T-cell (primary cell): ENCODE measurements at regions not wholly inside any gene's neighbourhood (a gene's known extent, or its start where the extent isn't known, plus 50 kb on each side); places are given as distances from the start of the nearest gene placed in this dataset.

Source experiments
- ATAC-seq, 4 experiments: fragments of 200-7000 bp in 3 of 4; fragments of 150-1000 bp in 1 of 4; cut with Tn5 transposase; replicated peaks in 1 of 4; 1 replicate in 3 of 4; 2 replicates in 1 of 4; pipeline ENCODE4 v1.10.0; 2021; ENCODE audit warnings: moderate library complexity in 3 of 4, mild to moderate bottlenecking in 2 of 4, moderate number of reproducible peaks in 1 of 4
- CTCF ChIA-PET, 2 donors: fragments of 300-600 bp; sonication (Branson Sonifier 250); formaldehyde crosslinking; loops; one replicate each; lab custom pipeline; 2022; ENCODE audit warnings: antibody characterized with exemption in 2 of 2; lab: Charles Lee
- POLR2A ChIA-PET, 2 donors: fragments of 300-600 bp; sonication (Branson Sonifier 250); formaldehyde crosslinking; loops; one replicate each; lab custom pipeline; 2022; ENCODE audit warnings: antibody characterized with exemption in 2 of 2; lab: Charles Lee
- DNase-seq, 35 experiments: peaks; one replicate each; pipeline versions ENCODE4 v3.0.0 to v3.0.0-alpha.2; 2013 to 2023
- H3K27ac ChIP-seq: one replicate; pipeline ENCODE4 v1.5.1; 2013; ENCODE audit warnings: low read length
- H3K27me3 ChIP-seq, 2 experiments: replicated peaks in 1 of 2; 1 replicate in 1 of 2; 2 replicates in 1 of 2; pipeline versions ENCODE4 v1.6.1 to v1.7.0; 2013; ENCODE audit warnings: low read length in 1 of 2, mixed read lengths in 1 of 2; ENCODE audit not compliant: control insufficient read depth in 2 of 2, insufficient read depth in 2 of 2; ENCODE audit errors: extremely low read depth in 1 of 2
- H3K36me3 ChIP-seq, 2 donors: 1 replicate in 1 of 2; 2 replicates in 1 of 2; pipeline versions ENCODE4 v1.6.1 to v1.7.0; 2013; ENCODE audit warnings: low read length in 1 of 2; ENCODE audit not compliant: control insufficient read depth in 2 of 2, insufficient read depth in 1 of 2; ENCODE audit errors: extremely low read depth in 1 of 2
- H3K4me1 ChIP-seq, 2 experiments: 1 replicate in 1 of 2; 2 replicates in 1 of 2; pipeline versions ENCODE4 v1.6.1 to v1.7.0; 2013; ENCODE audit warnings: low read length in 2 of 2, mixed read lengths in 1 of 2; ENCODE audit not compliant: insufficient read depth in 2 of 2, control insufficient read depth in 1 of 2; ENCODE audit errors: extremely low read depth in 1 of 2
- H3K4me3 ChIP-seq, 2 donors: 1 replicate in 1 of 2; 2 replicates in 1 of 2; pipeline versions ENCODE4 v1.5.1 to v1.7.0; 2013; ENCODE audit warnings: mild to moderate bottlenecking in 2 of 2, low read length in 1 of 2, moderate library complexity in 1 of 2; ENCODE audit not compliant: control insufficient read depth in 1 of 2; ENCODE audit errors: extremely low read depth in 1 of 2
- H3K9me3 ChIP-seq: 2 replicates; pipeline ENCODE4 v1.7.0; 2013
- H3K27ac Mint-ChIP-seq, 2 donors: one replicate each; pipeline ENCODE4 v1.8.0; 2020 to 2021; ENCODE audit warnings: mild to moderate bottlenecking in 2 of 2, mixed read lengths in 2 of 2
- H3K27me3 Mint-ChIP-seq, 2 donors: one replicate each; pipeline ENCODE4 v1.8.0; 2021 to 2022; ENCODE audit warnings: mixed read lengths in 2 of 2
- H3K36me3 Mint-ChIP-seq: one replicate; pipeline ENCODE4 v1.8.0; 2021; ENCODE audit warnings: mixed read lengths
- H3K4me1 Mint-ChIP-seq, 3 donors: one replicate each; pipeline ENCODE4 v1.8.0; 2020 to 2022; ENCODE audit warnings: mixed read lengths in 3 of 3, mild to moderate bottlenecking in 1 of 3
- H3K4me3 Mint-ChIP-seq, 3 donors: one replicate each; pipeline ENCODE4 v1.8.0; 2020 to 2022; ENCODE audit warnings: mild to moderate bottlenecking in 3 of 3, mixed read lengths in 3 of 3, moderate library complexity in 3 of 3
- H3K9me3 Mint-ChIP-seq, 3 donors: one replicate each; pipeline ENCODE4 v1.8.0; 2020 to 2022; ENCODE audit warnings: mixed read lengths in 3 of 3
- WGBS: methylation state at CpG from one replicate; pipeline ENCODE4 v1.1.5; 2013; ENCODE audit warnings: missing lambda C conversion rate; ENCODE audit not compliant: insufficient coverage; 5-methylcytosine and 5-hydroxymethylcytosine counted together

GRCh38 chr20:1823450-1823844, 71.8 kb upstream of the SIRPA start:
- ATAC-seq (no peak), DNase-seq (no peak)
- ChIA-PET POLR2A (no interaction called here), CTCF (no interaction called here)
- H3K36me3 ChIP-seq = no peaks in the 10 kb centered on the region
- Mint-ChIP-seq H3K36me3 (peaks cover 16% of the 10 kb centered on the region), H3K4me1 (peaks cover 0 to 5% (median 1%) of the 10 kb centered on the region in 3 donors), H3K4me3 (no peak overlapping the region), H3K27me3 (peaks cover 32 to 35% of the 10 kb centered on the region in 2 donors), H3K27ac (no peak overlapping the region), H3K9me3 (peaks cover 11 to 31% (median 21%) of the 10 kb centered on the region in 3 donors)
- peaks cover 0 to 34% of the 10 kb centered on the region in 2 experiments for H3K27me3 ChIP-seq
- H3K9me3 ChIP-seq = no peaks in the 10 kb centered on the region
- no peak overlapping the region for H3K4me3 ChIP-seq
- H3K27ac ChIP-seq = no peak overlapping the region
- no peaks in the 10 kb centered on the region for H3K4me1 ChIP-seq
- 70% methylated on average over 5 of the region's 5 CpGs for WGBS

DNA sequence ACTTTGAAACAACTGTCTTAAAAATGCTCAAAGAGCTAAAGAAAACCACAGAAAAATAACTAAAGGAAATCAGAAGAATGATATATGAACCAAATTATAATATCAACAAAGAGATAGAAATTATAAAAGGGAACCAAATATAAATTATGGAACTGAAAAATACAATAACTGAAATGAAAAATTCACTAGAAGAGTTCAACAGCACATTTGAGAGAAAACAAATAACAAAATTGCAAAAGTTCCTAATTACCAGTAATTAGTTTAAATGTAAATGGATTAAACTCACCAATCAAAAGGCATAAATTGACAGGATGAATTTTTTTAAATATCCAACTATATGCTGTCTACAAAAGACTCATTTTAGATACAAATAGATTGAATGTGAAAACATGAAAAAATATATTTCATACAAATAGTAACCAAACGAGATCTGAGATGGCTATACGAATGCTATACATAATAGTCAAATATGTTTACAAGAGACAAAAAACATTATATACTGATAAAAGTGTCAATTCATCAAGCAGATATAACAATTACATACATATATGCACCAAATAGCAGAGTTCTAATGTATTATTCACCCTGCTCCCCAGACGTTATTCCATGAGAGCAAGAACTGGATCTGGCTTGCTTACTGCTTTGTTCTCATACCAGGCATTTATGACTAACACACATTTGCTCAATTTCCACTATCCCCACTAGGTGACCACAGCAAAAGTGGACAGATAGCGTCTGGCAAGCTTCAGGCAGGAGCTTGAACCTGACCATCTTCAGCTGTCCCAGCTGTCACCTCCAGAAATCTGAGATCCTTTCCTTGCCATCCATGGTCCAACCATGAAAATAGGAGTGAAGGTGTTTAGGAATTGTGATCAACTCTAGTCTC, 72.4 kb upstream of the SIRPA start:
- Mint-ChIP-seq H3K36me3 (peaks cover 16% of the 10 kb centered on the region), H3K27ac (no peak overlapping the region), H3K27me3 (peaks cover 34 to 38% of the 10 kb centered on the region in 2 donors), H3K4me3 (no peak overlapping the region), H3K9me3 (peaks cover 11 to 31% (median 21%) of the 10 kb centered on the region in 3 donors), H3K4me1 (peaks cover 4 to 11% (median 7%) of the 10 kb centered on the region in 3 donors)
- no peaks in the 10 kb centered on the region for H3K9me3 ChIP-seq
- WGBS = 100% methylated on average over 1 of the region's 4 CpGs
- no peak overlapping the region for H3K27ac ChIP-seq
- peaks cover 0 to 3% of the 10 kb centered on the region in 2 experiments for H3K4me1 ChIP-seq
- ATAC-seq = no peak
- H3K27me3 ChIP-seq = peaks cover 0 to 31% of the 10 kb centered on the region in 2 experiments
- H3K4me3 ChIP-seq = no peak overlapping the region
- CTCF ChIA-PET = no interaction called here
- H3K36me3 ChIP-seq = no peaks in the 10 kb centered on the region
- POLR2A ChIA-PET = no interaction called here
- DNase-seq = no peak

DNA sequence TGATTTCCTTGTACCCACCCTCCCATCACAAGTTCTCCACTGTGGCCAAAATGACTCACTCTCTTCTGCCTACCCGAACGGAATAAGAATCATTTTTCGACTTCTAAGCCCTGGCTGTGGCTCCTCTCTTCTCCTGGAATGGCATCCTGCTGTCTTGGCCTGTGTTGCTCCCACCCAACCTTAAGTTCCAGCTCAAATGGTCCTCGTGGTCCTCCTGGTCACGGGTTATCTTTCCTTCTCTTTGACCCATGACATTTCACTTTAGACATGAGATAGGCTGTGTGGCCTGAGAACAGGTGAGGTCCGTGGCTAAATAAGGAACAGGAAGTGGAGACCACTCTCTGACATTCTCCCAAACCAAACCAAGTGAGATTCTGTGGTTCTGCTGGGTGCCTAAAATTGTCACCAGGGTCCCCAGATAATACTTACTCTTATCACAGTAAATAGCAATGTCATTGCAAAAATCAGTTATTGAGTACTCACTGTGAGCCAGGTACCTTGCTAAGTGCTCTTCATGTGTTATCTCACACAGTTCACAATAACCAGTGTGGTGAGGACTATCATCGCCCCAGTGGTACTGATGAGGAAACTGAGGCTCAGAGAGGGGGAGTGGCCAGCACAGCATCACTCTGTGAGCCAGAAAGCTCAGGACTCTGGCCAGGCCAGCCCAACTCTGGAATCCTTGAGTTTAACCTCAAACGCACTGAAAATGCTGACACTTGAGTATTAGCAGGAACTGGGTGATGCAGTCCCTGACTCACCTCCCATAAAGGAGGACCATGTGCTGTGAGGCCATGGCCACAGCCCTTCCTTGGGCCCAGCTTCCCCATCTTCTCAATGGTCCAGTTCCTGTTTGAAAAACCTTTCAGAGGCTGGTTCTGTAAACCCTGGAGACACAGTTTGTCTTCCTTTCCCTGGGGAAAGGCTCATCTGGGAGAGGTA, 74.8 kb upstream of the SIRPA start:
- ATAC-seq (no peak), DNase-seq (peak in 1 of 35 experiments; percentile 30)
- WGBS = 76% methylated on average over 4 of the region's 8 CpGs
- POLR2A ChIA-PET = no interaction called here
- H3K27me3 Mint-ChIP-seq = peaks cover 44 to 48% of the 10 kb centered on the region in 2 donors
- H3K27ac Mint-ChIP-seq = no peak overlapping the region
- CTCF ChIA-PET = no interaction called here
- Histone ChIP-seq H3K4me3 (no peak overlapping the region), H3K36me3 (no peaks in the 10 kb centered on the region), H3K27me3 (peaks cover 0 to 45% of the 10 kb centered on the region in 2 experiments), H3K9me3 (no peaks in the 10 kb centered on the region), H3K27ac (no peak overlapping the region), H3K4me1 (peaks cover 5 to 14% of the 10 kb centered on the region in 2 experiments)
- H3K36me3 Mint-ChIP-seq = peaks cover 16% of the 10 kb centered on the region
- H3K4me3 Mint-ChIP-seq = no peak overlapping the region
- peaks cover 19 to 34% (median 22%) of the 10 kb centered on the region in 3 donors for H3K4me1 Mint-ChIP-seq
- H3K9me3 Mint-ChIP-seq = peaks cover 11 to 31% (median 21%) of the 10 kb centered on the region in 3 donors

DNA sequence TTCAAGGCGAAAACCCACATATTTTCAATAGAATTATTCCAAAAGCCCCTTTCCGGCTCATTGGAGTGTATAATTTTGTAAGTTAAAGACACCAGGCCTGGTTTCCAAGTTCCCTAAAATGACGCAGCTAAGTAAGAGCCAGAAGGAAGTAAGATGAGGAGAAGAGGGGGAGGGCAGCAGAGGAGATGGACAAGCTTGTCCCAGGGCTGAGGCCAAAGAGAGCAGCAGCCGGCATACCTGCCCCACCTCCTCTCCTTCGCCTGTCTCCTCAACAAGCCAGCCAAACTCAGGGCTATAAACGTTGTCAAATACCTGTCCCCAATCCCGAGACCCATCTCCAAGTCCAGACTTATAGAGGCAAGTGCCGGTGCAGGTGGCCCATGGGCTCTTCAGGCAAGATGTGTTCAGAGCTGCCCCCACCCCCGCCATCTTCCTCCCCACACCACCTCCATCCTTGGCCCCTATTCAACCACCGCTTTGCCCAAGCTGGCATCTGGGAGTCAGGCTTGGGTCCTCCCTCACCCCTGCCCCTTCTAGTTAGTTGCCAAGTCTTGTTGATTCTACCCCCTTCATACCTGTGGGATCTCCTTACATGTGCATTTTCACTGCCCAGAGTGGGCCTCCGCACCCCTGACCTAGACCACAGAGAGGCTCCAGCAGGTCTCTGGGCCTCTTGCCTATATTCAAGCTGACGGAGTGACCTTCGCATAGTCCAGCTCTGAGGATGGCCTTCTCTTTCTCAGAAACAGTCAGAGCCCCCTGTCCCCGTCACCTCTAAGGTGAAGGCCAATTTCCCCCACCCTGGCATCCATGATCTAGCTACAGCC, 75.7 kb upstream of the SIRPA start:
- H3K27ac Mint-ChIP-seq = no peak overlapping the region
- peaks cover 16% of the 10 kb centered on the region for H3K36me3 Mint-ChIP-seq
- H3K27ac ChIP-seq = no peak overlapping the region
- 88% methylated on average over 9 of the region's 14 CpGs for WGBS
- H3K4me3 ChIP-seq = no peak overlapping the region
- ChIA-PET POLR2A (no interaction called here), CTCF (no interaction called here)
- peaks cover 51 to 52% of the 10 kb centered on the region in 2 donors for H3K27me3 Mint-ChIP-seq
- H3K9me3 ChIP-seq = no peaks in the 10 kb centered on the region
- H3K36me3 ChIP-seq = no peaks in the 10 kb centered on the region
- peaks cover 0 to 45% of the 10 kb centered on the region in 2 experiments for H3K27me3 ChIP-seq
- peaks cover 19 to 34% (median 22%) of the 10 kb centered on the region in 3 donors for H3K4me1 Mint-ChIP-seq
- H3K4me3 Mint-ChIP-seq = no peak overlapping the region
- peaks cover 11 to 30% (median 21%) of the 10 kb centered on the region in 3 donors for H3K9me3 Mint-ChIP-seq
- DNase-seq = no peak
- no peak for ATAC-seq
- peaks cover 5 to 14% of the 10 kb centered on the region in 2 experiments for H3K4me1 ChIP-seq

DNA sequence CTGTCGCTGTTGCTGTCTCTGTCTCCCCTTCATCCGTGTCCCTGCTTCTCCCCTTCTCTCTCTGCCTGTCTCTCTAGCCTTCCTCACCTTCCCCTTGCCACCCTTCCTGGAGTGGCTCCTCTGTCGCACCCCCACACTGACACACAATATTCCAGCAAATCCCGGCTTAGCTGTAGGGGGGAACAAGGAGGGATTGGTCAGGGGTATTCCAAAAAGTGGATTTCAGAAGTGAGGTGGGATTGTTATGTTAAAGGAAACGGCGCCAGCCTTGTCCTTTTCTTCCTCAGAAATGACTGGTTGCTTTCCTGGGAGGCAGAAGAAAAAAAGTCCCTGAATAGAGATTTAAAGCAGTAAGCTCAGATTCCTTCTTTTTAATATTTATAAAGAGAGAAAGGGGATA, 76.3 kb upstream of the SIRPA start:
- Histone ChIP-seq H3K36me3 (no peaks in the 10 kb centered on the region), H3K4me1 (peaks cover 5 to 14% of the 10 kb centered on the region in 2 experiments), H3K27me3 (peaks cover 0 to 48% of the 10 kb centered on the region in 2 experiments), H3K9me3 (no peaks in the 10 kb centered on the region), H3K4me3 (no peak overlapping the region), H3K27ac (no peak overlapping the region)
- H3K27me3 Mint-ChIP-seq = peaks cover 55 to 58% of the 10 kb centered on the region in 2 donors
- no CpG with 5 or more reads among the region's 6 CpGs for whole genome bisulfite sequencing
- no peak for DNase-seq
- no peak overlapping the region for H3K4me3 Mint-ChIP-seq
- peaks cover 19 to 34% (median 22%) of the 10 kb centered on the region in 3 donors for H3K4me1 Mint-ChIP-seq
- ATAC-seq = no peak
- ChIA-PET CTCF (no interaction called here), POLR2A (no interaction called here)
- no peak overlapping the region for H3K27ac Mint-ChIP-seq
- peaks cover 11 to 24% (median 15%) of the 10 kb centered on the region in 3 donors for H3K9me3 Mint-ChIP-seq
- H3K36me3 Mint-ChIP-seq = peaks cover 16% of the 10 kb centered on the region
